ENCODE measurements at regions not wholly inside any gene's neighbourhood (a gene's known extent, or its start where the extent isn't known, plus 50 kb on each side); places are given as distances from the start of the nearest gene placed in this dataset.

DNA sequence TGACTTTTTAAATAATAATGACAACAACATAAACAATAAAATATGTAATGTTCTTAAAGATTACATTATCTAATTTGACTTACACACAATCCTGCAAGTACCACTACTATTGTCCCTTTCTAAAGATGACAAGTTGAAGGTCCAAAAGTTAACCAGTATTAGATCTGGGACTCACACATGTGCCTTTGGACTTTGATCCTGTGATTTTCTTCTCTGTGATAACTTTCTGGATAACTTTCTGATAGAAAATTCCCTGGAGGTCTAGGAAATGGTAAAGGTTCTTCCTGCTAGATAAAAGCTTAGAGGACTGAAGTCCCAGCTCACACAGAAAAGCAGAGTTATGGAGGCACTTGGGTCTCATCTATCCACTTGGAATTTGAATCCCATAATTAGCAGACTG lies 311.9 kb upstream of the KLHL29 start:
- DNase-seq, result no peak

DNA sequence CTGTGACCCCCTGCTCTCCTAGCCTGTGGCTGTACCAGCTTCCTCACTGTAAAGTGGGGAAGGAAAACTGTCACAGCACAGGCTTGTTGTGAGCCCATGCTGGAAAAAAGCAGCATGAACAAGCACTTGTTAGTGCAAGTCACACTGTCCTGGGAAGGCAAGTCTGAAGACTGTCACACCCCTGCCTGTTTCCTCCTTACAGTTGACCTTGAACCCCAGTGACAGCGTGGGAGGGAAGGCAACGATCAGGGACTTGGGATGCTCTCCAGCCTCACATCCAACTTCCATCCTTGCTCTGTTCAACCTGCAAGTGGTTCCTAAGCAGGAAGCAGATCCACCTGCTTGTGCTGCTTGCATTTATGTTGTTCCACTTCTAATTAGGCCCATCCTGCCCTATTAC lies 311.3 kb upstream of the KLHL29 start:
- no peak for DNase-seq

DNA sequence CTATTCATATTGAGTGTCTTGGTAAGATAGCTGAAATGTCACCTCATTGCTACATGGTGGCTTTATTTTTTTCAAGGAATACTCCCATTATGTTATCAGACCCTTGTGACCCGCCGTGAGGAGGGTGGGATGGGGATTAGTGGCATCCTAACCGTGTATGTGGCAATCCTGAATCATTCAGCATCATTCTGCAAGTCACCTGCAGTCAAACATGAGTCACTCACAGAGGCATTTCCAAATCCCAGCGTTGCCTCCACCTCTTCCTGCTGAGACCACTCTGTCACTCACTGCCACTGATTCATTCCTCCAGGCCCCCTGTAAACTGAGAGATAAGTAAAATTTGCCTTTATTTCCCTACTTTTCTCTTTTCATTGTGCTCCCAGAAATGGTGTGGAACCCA lies 307.4 kb upstream of the KLHL29 start:
- DNase-seq, result no peak

DNA sequence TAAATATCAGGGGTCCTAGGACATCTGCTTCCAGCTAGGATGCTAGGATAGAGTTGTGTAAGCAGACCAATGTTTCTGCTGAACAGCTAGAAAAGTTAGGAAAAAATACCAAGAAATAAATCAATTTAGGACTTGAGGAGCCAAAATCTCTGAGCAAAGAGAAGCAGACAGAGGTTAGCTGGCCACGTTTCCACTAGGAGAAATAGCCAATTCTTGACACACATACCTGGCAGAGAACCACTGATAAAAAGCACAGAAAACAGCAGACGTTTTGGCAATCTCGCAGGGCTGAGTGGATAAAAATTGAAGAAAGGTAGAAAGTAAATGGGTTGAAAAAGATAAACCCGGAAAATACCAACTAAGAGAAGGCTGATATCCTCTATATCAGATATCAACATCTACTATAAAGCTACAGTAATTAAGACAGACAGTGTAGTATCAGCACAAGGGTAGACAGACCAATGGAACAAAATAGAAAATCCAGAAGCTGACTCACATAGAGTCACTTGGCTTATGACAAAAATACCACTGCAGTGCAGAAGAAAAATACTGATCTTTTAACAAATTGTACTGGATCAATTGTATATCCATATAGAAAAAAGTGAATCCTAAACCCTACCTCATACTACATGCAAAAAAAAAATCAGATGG lies 306.1 kb upstream of the KLHL29 start:
- DNase-seq, result no peak

DNA sequence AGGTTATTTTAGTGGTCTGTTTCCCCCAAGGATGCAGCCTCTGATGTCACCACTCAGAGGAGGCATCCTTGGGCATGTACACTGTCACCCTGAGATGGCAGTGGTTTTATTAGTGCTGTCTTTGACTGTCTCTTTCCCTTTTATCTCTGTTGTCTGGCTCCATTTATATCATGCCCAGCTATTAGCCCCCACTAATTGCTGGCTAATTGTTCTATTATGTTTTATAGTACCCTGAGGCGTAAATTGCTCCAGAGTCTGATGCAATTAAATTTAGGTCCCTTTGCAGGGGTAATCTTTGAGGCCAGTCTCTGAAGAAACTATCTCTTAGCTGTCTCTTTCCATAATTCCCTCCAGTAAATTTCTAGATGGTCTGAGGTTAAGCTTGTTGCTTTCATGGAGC lies 301.0 kb upstream of the KLHL29 start:
- DNase-seq, result no peak

DNA sequence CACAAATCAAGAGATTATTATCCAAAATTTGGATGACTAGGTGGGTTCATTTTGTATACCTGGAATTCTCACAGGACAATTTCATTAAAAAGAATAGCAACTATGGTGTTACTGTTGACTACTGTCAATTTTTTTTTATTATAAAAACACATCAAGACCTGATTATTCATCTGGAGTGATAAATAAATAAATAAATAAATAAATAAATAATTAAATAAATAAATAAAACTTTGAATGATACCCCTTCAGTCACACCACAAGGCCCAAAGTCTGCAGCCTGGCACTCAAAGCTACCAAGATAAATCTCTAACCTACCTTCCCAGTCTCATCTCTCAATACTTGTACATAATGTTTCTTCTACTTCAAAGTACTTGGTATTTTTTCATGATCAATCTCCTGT lies 294.0 kb upstream of the KLHL29 start:
- no peak for DNase-seq

DNA sequence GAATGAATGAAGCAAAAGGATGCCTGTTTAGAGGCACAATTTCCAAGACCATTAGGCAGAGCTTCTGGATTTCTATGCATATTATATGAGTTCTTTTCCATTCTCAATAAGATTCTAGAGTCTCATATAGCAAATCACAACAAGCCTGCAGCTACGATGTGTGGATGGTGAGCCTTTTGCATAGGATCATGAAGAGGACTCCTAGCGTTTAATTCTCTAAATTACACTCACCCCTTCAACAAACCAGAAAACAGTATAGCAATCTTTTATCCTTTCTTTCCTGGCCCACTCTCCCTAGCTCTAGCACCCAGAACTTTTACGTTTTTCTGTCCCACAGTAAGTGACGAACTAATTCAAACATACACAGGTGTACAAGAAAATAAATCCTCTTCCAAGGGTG lies 293.1 kb upstream of the KLHL29 start:
- no peak for DNase-seq

DNA sequence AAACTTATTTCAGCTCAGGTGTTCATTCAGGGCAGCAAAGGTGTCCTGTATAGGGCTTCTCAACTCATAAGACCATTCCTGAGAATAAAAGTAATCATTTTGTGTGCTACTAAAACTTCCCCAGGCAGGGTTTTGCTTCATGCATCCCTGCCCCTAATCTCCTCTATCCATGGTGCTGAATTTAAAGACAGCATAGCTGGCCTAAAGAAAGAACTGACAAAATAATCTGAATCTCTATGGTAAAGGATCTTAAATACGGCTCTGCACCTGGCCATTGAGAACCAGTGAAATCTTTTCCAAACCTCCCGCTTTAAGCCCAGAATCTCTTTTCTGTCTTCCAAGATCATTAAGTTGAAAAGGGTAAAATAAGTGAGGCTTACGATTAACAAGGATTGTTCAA lies 292.1 kb upstream of the KLHL29 start:
- DNase-seq, result no peak

DNA sequence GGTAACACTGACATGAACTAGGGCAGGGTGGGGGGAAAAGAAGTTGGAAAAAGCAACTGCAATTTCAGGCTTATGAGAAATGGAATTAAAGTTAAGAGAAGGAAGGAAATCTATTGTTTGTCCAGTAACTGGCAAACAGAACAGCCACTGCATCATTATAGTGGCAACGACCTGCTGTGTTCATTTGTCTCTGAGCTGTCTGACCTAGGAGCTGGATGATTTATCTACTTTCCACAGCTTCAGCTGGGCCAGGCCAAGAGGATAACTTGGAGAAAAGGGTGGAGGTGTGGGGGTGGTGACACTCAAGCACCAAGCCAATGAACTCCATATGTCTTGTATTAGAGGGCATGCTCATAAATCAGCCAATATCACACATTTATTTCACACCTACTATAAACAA lies 291.5 kb upstream of the KLHL29 start:
- DNase-seq, result no peak

DNA sequence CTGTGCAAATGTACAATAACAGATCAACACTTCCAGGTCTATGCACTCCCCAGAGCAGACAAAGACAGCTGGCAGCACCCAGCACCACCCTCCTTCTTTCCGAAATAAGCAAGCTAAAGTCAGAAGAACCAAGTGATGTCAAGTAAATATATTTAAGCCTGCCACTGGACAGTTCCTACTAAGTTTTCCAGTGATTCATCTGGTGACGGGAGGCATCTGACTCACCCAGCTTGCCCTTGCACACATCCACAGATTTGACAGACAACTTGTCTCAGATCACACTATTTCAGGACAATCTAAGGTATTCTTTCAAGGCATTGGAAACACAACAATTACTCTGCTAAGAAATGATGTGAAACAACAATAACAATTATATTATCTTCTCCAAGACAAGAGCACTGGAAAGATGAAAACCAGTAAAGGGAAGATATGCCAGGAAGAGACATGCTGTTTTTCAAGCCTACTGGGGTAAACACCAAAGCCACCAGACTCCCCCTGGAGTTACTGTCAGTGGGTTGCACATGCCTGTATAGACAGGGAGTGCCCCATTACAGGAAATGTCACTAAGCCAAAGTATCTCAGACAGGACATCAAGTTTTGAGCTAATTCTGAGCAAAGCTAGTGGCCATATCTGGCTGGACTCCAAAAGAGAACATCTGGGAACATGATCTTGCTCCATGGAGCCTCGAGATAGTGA lies 287.9 kb upstream of the KLHL29 start:
- DNase-seq, result no peak

DNA sequence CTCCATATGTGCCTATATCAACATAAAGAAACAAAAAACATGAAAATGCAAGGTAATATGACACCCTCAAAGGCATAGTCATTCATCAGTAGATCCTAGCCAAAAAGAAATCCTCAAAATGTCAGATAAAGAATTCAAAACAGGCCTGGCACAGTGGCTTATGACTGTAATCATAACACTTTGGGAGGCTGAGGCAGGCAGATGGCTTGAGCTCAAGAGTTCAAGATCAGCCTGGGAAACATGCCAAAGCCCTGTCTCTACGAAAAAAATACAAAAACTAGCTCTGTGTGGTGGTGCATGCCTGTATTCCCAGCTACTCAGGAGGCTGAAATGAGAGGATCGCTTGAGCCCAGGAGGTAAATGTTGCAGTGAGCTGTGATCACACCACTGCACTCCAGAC lies 284.6 kb upstream of the KLHL29 start:
- DNase-seq, result no peak

DNA sequence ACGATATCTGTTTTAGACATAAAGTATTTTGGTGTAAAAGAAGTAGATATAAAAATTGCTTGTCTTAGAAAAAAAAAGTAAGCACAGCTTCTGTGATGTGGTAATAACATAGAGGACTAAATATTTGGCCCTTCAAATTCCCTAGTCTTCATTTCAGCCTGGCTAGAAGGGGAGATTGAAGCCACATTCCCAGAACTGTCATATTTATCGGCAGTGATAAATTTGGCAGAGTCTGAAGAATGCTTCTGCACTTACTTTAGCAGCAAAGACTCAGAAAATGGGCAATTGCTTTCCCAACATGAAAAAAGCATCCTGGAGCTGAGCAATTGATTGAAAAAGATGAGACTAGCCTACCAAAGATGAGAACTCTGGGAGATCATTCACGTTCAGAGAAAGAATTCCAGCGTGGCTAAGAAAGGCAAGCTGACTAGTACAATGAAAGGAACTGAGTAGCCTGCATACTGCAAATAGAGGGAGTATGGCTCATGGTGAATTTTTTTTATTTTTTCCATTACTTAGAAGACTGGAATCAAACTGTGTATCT lies 278.7 kb upstream of the KLHL29 start:
- no peak for DNase-seq

DNA sequence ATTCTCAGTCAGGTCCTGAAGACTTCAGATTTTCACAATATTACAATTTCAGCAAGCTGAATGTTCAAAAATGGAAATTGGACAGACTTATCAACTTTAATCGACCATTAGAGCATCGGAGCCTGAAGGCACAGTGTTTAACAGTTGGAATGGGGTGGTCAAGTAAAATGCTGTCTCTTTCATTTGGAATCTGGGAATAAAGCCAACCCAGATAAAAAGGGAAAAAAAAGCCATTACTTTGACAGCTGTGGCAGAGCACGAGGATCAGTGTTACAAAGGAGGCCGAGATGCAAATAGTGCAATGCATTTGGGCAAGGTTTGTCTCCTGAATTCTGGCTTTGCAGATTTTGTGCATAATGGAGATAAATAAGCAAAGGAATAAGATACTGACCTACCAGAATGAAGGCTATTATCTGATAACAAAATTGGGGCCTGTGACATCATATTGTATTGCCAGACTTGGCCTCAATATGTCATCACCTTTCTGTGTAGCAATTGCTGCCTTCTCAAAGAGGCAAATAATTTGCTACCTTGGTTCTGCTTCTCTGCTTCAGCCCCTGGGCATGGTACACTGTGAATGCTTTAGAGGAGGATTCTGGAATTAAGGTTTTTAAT lies 277.5 kb upstream of the KLHL29 start:
- no peak for DNase-seq

DNA sequence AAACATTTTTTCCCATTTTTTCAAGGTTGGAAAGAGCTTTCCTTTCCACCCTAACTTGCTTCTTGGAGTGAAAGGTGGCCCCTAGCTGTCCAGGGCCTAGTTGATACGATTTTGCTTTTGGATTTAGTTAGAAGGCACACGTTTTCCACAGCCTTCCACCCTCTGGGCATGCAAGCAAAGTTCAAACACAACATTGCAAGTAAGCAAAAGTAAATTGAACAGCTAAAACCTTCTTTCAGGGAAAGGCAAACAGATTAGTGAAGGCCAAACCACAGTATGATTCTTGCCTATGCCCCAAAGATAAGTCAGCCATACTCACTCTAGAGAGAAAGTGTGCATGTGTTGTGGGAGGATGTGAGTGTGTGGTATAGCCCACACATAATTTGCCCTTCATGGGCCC lies 273.7 kb upstream of the KLHL29 start:
- DNase-seq, result no peak

DNA sequence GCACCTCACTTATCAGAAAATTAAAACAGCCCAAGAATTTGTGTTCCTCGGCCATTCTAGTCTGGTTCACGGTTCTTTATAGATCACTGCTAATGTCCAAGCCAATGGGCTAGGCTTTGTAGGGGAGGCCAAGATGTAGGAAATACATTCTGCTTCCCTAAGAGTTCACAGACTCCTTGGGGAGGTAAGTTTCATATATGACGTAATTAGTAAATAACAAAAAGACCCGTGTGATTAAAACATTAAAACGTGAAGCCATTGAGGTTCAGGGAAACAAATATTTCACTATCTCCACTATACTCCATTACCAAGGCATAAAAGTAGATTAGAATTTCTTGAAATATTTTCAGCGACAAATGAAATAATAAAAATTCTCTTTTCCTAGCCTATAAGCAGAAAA lies 272.5 kb upstream of the KLHL29 start:
- DNase-seq, result no peak

DNA sequence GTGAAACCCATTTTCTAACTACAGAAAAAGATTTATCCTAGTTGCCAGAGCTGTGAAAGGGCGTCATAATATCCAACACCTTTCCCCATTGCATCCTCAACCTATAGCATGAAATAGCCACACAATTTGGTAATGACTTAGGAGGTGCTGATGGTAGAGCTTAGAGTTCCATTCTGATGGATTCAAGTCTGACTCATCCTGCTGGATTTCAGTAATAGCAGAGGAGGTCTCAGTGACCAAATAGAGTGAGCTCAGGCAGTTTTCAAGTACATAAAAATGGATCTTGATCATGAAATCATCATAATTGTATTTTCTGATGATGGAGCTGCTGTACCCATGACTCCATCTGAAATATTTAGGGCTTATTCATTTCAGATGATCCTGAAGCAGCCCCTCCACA lies 270.7 kb upstream of the KLHL29 start:
- no peak for DNase-seq

DNA sequence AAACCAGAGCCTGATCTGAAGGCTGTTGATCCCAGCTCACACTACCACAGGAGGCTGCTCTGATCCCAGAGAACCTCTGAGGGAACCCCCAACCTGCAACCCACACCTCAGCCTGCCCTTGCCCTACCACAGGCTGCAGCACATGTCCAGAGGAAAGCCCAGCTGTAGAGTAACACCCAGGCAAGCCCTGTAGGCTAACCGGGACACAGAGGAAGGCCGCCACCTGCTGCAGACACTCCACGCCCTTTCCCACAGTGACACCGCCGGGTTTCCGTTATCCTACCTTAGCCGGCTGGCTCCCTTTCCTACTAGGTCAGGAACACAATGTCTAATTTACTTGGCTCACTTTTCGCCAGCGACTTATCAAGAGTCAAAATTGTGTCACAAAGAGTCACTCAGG lies 266.7 kb upstream of the KLHL29 start:
- no peak for DNase-seq

DNA sequence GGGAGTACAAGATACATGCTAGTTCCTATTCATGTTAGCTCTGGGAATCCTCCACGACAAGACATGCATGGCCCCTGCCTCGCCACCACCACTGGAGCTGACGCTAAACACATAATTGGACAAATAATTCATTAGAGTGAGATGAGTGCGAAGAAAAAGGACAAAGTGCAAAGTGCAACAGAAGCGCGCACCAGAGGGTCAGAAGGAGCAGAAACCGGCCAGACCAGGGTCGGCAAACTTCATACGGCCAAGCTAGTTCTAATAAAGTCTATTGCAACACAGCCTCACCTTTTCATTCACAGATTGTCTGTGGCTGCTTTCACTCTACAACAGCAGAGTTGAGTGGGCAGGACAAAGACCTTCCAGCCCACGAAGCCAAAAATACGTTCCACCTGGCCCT lies 266.1 kb upstream of the KLHL29 start:
- DNase-seq, result no peak

DNA sequence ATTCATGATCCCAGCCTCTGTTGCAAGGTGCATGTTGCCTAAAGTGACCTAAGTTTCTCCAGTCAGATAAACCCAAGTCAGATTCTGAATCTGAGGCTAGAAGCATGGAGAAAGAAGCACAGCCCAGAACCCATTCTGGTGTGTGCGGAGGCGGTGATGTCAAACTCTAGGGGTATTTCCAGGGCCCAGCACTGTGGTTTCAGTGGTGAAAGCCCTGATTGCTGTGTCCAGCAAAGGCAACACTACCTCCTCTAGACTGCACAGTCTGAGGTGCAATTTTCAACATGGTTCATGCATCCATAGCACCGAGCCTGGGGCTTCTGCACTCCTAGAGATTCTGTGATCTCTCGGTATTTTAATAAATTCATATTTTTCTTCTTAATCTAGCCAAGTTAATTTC lies 264.8 kb upstream of the KLHL29 start:
- no peak for DNase-seq

DNA sequence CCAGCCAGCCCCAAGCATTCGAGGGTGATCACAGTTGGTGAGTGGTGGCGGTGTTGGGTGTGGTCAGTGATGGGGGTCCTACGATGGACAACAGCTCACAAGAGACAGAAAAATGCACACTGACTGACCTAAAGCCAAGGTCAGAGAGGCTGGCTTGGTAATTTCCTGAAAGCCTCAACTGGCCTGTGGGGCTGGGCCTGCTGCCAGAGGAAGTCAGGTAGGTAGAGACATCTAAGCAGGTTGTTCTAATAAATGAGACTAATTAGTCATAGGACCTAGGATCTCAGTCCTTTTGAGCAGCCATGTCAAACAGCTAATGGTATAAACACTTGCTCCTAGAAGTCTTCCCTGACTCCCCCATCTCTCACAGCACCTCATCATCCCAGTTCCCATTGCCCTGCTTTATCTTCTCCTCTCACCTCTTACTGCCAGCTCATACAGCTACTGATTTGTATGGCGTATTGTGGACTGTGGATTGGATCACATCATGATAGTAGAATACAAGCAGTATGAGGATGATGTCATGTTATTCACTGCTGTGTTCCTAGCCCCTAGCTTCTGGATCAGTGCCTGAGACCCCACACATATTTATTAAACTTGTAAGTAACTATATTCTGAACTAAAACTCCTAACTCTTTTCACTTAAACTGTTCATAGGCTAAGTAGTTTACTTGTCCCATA lies 262.9 kb upstream of the KLHL29 start:
- DNase-seq, result no peak

DNA sequence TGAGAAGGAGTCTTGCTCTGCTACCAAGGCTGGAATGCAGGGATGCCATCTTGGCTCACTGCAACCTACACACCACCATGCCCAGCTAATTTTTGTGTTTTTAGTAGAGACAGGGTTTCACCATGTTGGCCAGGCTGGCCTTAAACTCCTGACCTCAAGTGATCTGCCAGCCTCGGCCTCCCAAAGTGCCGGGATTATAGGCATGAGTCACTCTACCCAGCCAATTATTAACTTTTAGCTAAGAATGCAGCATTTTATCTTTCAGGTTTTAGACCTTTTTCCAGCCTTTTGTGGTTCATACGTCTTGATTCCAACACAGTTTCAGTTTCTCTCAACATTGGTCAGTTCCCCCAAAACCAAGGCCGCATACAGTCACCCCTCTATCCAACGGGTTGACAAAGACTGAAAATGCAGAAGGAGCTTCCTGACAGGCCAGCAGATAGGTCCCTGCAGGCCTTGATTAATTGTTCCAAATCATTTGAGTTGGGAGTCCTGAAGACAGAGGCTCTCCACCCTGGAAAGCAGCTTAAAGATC lies 262.2 kb upstream of the KLHL29 start:
- no peak for DNase-seq

DNA sequence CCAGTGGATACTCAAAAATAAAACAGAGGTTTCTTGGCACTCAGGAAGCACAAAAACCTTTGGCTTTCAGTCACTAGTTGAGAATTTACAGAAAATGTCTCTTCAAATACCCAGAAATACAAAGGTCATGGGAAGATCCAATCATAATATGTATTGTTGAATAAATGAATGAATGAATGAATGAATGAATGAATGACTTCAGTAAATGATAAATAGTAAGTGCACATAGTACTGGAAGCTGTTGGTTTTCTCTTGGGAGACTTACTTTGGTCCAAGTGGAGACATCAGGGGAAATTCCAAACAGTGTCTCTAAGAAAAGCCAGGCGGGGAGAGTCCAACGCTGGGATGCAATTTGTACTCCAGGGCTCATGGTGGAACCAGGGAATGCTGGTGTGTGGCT lies 261.3 kb upstream of the KLHL29 start:
- no peak for DNase-seq

DNA sequence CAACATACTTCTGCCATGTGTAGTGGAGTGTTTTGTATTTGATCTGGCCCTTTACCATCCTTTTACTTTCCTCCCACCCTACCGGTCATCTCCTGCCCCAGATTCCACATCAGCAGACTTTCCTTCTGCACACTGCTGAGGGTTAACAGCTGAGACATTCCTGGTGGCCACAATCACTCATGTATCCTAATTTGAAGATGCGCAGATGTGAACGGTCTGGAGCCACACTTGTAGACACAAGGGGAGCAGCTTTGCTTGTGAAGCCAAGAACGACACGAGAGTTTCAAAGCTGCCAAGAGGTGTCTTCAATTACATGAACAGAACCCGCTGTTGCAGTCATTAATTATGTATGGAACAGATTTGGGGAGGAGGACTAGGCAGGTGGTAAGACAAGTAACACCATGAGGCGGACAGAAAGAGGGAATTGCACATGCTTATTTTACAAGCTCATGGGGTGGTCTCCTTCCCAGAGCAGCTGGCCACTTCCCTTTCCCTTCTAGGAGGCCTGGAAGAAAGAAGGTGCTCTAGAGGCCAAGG lies 260.7 kb upstream of the KLHL29 start:
- no peak for DNase-seq
